HepG2 (cell line): ENCODE measurements at regions not wholly inside any gene's neighbourhood (a gene's known extent, or its start where the extent isn't known, plus 50 kb on each side); places are given as distances from the start of the nearest gene placed in this dataset.

Experiments used
- EP300 ChIP-seq, 3 experiments: sonication (generic) in 1 of 3; formaldehyde crosslinking in 1 of 3; IDR thresholded peaks; 2 replicates each; pipeline versions ENCODE4 v1.5.1 to v1.6.1; 2011 to 2020; ENCODE audit warnings: low read depth in 2 of 3, low read length in 2 of 3, borderline replicate concordance in 1 of 3, improper control_type of control experiment in 1 of 3, mild to moderate bottlenecking in 1 of 3, missing genetic modification reagents in 1 of 3, moderate library complexity in 1 of 3
- FOSL2 ChIP-seq: sonication (generic); formaldehyde crosslinking; IDR thresholded peaks from 2 replicates; pipeline ENCODE4 v1.4.0; 2020; ENCODE audit warnings: missing genetic modification reagents
- FOXA3 ChIP-seq: IDR thresholded peaks from 2 replicates; pipeline ENCODE4 v1.6.1; 2016; ENCODE audit warnings: missing genetic modification reagents, missing compliant biosample characterization
- FOXP1 ChIP-seq, 2 experiments: fragments of 450-650 bp in 1 of 2; IDR thresholded peaks; 2 replicates each; pipeline ENCODE4 v1.6.1; 2017 to 2018; ENCODE audit warnings: antibody characterized with exemption in 1 of 2
- GFI1 ChIP-seq: sonication (generic); formaldehyde crosslinking; IDR thresholded peaks from 2 replicates; pipeline ENCODE4 v1.5.0; 2020; ENCODE audit warnings: missing genetic modification reagents, mild to moderate bottlenecking, borderline replicate concordance
- KLF15 ChIP-seq: sonication (generic); formaldehyde crosslinking; IDR thresholded peaks from 2 replicates; pipeline ENCODE4 v1.8.1; 2023; ENCODE audit warnings: borderline replicate concordance, mild to moderate bottlenecking, inconsistent platforms, missing genetic modification reagents, mixed read lengths
- MBD4 ChIP-seq: IDR thresholded peaks from 2 replicates; pipeline ENCODE4 v1.6.1; 2012; ENCODE audit warnings: low read length, inconsistent platforms, borderline replicate concordance
- MIER3 ChIP-seq: IDR thresholded peaks from 2 replicates; pipeline ENCODE4 v1.6.1; 2016; ENCODE audit warnings: missing compliant biosample characterization, borderline replicate concordance
- NCOA2 ChIP-seq: sonication (generic); formaldehyde crosslinking; IDR thresholded peaks from 2 replicates; pipeline ENCODE4 v1.8.0; 2022; ENCODE audit warnings: inconsistent platforms
- NCOA5 ChIP-seq: sonication (generic); formaldehyde crosslinking; IDR thresholded peaks from 2 replicates; pipeline ENCODE4 v1.4.0; 2020; ENCODE audit warnings: missing genetic modification reagents
- NFKBIZ ChIP-seq: IDR thresholded peaks from 2 replicates; pipeline ENCODE4 v1.6.1; 2018; ENCODE audit warnings: missing genetic modification reagents, missing compliant biosample characterization
- NFYB ChIP-seq: sonication (generic); formaldehyde crosslinking; IDR thresholded peaks from 2 replicates; pipeline ENCODE4 v1.4.0; 2020; ENCODE audit warnings: missing genetic modification reagents
- RARA ChIP-seq: IDR thresholded peaks from 2 replicates; pipeline ENCODE4 v1.6.1; 2016; ENCODE audit warnings: missing genetic modification reagents, missing compliant biosample characterization
- RELA ChIP-seq: sonication (generic); formaldehyde crosslinking; IDR thresholded peaks from 2 replicates; pipeline ENCODE4 v1.4.0; 2020; ENCODE audit warnings: missing genetic modification reagents
- SATB2 ChIP-seq: sonication (generic); formaldehyde crosslinking; IDR thresholded peaks from 2 replicates; pipeline ENCODE4 v1.5.0; 2020; ENCODE audit warnings: missing genetic modification reagents
- SIX1 ChIP-seq: sonication (generic); formaldehyde crosslinking; IDR thresholded peaks from 2 replicates; pipeline ENCODE4 v1.4.0; 2020; ENCODE audit warnings: missing genetic modification reagents, borderline replicate concordance
- SP5 ChIP-seq: IDR thresholded peaks from 2 replicates; pipeline ENCODE4 v1.6.1; 2016; ENCODE audit warnings: low read depth, borderline replicate concordance
- TARDBP ChIP-seq: sonication (generic); formaldehyde crosslinking; IDR thresholded peaks from 2 replicates; pipeline ENCODE4 v1.8.0; 2022; ENCODE audit warnings: mild to moderate bottlenecking, missing genetic modification reagents
- TBX2 ChIP-seq: sonication (generic); formaldehyde crosslinking; IDR thresholded peaks from 2 replicates; pipeline ENCODE4 v1.5.0; 2020; ENCODE audit warnings: missing genetic modification reagents, mild to moderate bottlenecking, borderline replicate concordance
- ZBTB1 ChIP-seq: sonication (generic); formaldehyde crosslinking; IDR thresholded peaks from 2 replicates; pipeline ENCODE4 v1.4.0; 2020; ENCODE audit warnings: missing genetic modification reagents, borderline replicate concordance
- ZNF331 ChIP-seq: sonication (generic); formaldehyde crosslinking; IDR thresholded peaks from 2 replicates; pipeline ENCODE4 v1.4.0; 2020; ENCODE audit warnings: missing genetic modification reagents
- ZNF644 ChIP-seq: IDR thresholded peaks from 2 replicates; pipeline ENCODE4 v1.6.1; 2016; ENCODE audit warnings: low read depth
- TF ChIP-seq, protein P1 (sequence below): IDR thresholded peaks from 2 replicates; pipeline ENCODE4 v1.6.1; 2016; ENCODE audit warnings: mild to moderate bottlenecking
- TF ChIP-seq, protein P2 (sequence below): sonication (generic); formaldehyde crosslinking; IDR thresholded peaks from 2 replicates; pipeline ENCODE4 v1.5.0; 2020; ENCODE audit warnings: missing genetic modification reagents
- TF ChIP-seq, protein P3 (sequence below): sonication (generic); formaldehyde crosslinking; conservative IDR thresholded peaks from 2 replicates; pipeline ENCODE4 v1.4.0; 2020; ENCODE audit warnings: missing genetic modification reagents
- TF ChIP-seq, protein P4 (sequence below): sonication (generic); formaldehyde crosslinking; IDR thresholded peaks from 2 replicates; pipeline ENCODE4 v1.5.1; 2020; ENCODE audit warnings: mild to moderate bottlenecking, moderate library complexity, missing genetic modification reagents

DNA sequence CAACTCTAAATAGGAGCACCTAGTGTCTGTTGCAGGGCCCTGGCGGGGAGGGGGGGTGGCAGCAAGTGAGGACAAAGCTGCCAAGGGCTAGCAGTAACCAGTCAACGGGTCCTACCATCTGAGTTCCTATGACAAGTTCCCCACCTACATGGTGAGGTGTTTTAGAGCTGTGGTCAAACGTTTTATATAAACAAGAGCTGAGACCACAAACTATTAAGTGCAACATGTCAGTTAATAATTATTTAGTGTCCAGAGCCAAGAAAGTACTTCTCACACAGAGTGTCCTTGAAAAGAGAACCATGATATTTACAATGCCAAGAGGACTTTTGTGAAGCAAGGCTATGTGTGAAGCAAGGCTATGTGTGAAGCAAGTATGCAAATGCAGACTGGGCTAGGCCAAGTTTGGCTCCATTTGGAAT, 434.7 kb downstream of the TNS3 start (continued):
- TF ChIP-seq ZBTB1 (no peak), RELA (CRISPR knock-in tag) (no peak), FOSL2 (0 out of 2 replicates have a peak, but pooled peaks have one; percentile 19), TARDBP (CRISPR knock-in tag) (0 out of 2 replicates have a peak, but pooled peaks have one; percentile 46), NCOA2 (peak; percentile 75), ZNF331 (peak; percentile 61; the same call in 1 of the 2 replicates), EP300 (IDR thresholded peaks at IDR 0.05; ENCODE audit: low read depth in 2 of 2, low read length in 2 of 2) (peak in 1 of 2 experiments; percentile 77; a peak in 2 of 4 replicates), EP300 (CRISPR knock-in tag; IDR thresholded peaks at IDR 0.05; ENCODE audit: borderline replicate concordance) (no peak; the same call in 1 of the 2 replicates), MBD4 (0 out of 2 replicates have a peak, but pooled peaks have one; percentile 57), KLF15 (no peak), GFI1 (CRISPR knock-in tag) (no peak), NFKBIZ (CRISPR knock-in tag) (peak; percentile 82; the same call in 1 of the 2 replicates), TBX2 (CRISPR knock-in tag) (peak; percentile 88), SIX1 (CRISPR knock-in tag) (peak; percentile 43; the same call in 1 of the 2 replicates), ZNF644 (peak; percentile 70; the same call in 1 of the 2 replicates), SATB2 (CRISPR knock-in tag) (peak; percentile 86; the same call in 1 of the 2 replicates), RARA (CRISPR knock-in tag) (peak; percentile 39; the same call in 1 of the 2 replicates), NCOA5 (CRISPR knock-in tag) (no peak), FOXA3 (CRISPR knock-in tag) (peak; percentile 87), FOXP1 (IDR thresholded peaks at IDR 0.05) (no peak), FOXP1 (CRISPR knock-in tag; IDR thresholded peaks at IDR 0.05) (peak; percentile 74; the same call in 1 of the 2 replicates), NFYB (CRISPR knock-in tag) (no peak), MIER3 (CRISPR knock-in tag) (0 out of 2 replicates have a peak, but pooled peaks have one; percentile 32), SP5 (CRISPR knock-in tag) (peak; percentile 57; the same call in 1 of the 2 replicates)
- TF ChIP-seq, protein P1, sequence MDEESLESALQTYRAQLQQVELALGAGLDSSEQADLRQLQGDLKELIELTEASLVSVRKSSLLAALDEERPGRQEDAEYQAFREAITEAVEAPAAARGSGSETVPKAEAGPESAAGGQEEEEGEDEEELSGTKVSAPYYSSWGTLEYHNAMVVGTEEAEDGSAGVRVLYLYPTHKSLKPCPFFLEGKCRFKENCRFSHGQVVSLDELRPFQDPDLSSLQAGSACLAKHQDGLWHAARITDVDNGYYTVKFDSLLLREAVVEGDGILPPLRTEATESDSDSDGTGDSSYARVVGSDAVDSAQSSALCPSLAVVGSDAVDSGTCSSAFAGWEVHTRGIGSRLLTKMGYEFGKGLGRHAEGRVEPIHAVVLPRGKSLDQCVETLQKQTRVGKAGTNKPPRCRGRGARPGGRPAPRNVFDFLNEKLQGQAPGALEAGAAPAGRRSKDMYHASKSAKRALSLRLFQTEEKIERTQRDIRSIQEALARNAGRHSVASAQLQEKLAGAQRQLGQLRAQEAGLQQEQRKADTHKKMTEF (CRISPR knock-in tag): peak; percentile 62; the same call in 1 of the 2 replicates
- TF ChIP-seq, protein P2, sequence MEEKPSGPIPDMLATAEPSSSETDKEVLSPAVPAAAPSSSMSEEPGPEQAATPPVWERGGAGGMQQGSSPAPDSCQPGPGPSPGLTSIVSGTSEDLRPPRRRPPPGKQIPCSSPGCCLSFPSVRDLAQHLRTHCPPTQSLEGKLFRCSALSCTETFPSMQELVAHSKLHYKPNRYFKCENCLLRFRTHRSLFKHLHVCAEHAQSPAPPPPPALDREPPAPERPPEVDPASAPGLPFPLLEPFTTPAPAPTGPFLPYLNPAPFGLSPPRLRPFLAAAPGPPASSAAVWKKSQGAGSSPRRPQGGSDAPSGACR (CRISPR knock-in tag): 0 out of 2 replicates have a peak, but pooled peaks have one; percentile 40
- TF ChIP-seq, protein P3, sequence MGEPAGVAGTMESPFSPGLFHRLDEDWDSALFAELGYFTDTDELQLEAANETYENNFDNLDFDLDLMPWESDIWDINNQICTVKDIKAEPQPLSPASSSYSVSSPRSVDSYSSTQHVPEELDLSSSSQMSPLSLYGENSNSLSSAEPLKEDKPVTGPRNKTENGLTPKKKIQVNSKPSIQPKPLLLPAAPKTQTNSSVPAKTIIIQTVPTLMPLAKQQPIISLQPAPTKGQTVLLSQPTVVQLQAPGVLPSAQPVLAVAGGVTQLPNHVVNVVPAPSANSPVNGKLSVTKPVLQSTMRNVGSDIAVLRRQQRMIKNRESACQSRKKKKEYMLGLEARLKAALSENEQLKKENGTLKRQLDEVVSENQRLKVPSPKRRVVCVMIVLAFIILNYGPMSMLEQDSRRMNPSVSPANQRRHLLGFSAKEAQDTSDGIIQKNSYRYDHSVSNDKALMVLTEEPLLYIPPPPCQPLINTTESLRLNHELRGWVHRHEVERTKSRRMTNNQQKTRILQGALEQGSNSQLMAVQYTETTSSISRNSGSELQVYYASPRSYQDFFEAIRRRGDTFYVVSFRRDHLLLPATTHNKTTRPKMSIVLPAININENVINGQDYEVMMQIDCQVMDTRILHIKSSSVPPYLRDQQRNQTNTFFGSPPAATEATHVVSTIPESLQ (CRISPR knock-in tag): no peak
- TF ChIP-seq, protein P4, sequence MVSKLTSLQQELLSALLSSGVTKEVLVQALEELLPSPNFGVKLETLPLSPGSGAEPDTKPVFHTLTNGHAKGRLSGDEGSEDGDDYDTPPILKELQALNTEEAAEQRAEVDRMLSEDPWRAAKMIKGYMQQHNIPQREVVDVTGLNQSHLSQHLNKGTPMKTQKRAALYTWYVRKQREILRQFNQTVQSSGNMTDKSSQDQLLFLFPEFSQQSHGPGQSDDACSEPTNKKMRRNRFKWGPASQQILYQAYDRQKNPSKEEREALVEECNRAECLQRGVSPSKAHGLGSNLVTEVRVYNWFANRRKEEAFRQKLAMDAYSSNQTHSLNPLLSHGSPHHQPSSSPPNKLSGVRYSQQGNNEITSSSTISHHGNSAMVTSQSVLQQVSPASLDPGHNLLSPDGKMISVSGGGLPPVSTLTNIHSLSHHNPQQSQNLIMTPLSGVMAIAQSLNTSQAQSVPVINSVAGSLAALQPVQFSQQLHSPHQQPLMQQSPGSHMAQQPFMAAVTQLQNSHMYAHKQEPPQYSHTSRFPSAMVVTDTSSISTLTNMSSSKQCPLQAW: peak; percentile 74; the same call in 1 of the 2 replicates
